ENCODE measurements at regions not wholly inside any gene's neighbourhood (a gene's known extent, or its start where the extent isn't known, plus 50 kb on each side); places are given as distances from the start of the nearest gene placed in this dataset.

GRCh38 chr14:81709681-81710080 is 176.0 kb upstream of the SEL1L start:
- peaks cover 0 to 3% of the 10 kb centered on the region in 2 donors for H3K9me3 ChIP-seq (ENCODE audit: control insufficient read depth in 1 of 2, low read length in 2 of 2)
- no peak overlapping the region for H3K4me3 ChIP-seq (ENCODE audit: low read depth in 1 of 2, low read length in 2 of 2)
- H3K4me1 ChIP-seq (ENCODE audit: control insufficient read depth in 1 of 2, insufficient read depth in 2 of 2, low read length in 2 of 2): no peaks in the 10 kb centered on the region
- no peaks in the 10 kb centered on the region for H3K27me3 ChIP-seq (ENCODE audit: low read depth, low read length)
- H3K27ac ChIP-seq (ENCODE audit: low read length): no peak overlapping the region
- H3K36me3 ChIP-seq (ENCODE audit: control insufficient read depth in 1 of 2, insufficient read depth in 2 of 2, low read length in 2 of 2): no peaks in the 10 kb centered on the region

- Histone ChIP-seq H3K27me3 (ENCODE audit: low read depth, low read length) (no peaks in the 10 kb centered on the region), H3K36me3 (ENCODE audit: control insufficient read depth in 1 of 2, insufficient read depth in 2 of 2, low read length in 2 of 2) (no peaks in the 10 kb centered on the region), H3K9me3 (ENCODE audit: control insufficient read depth in 1 of 2, low read length in 2 of 2) (no peaks in the 10 kb centered on the region), H3K4me1 (ENCODE audit: control insufficient read depth in 1 of 2, insufficient read depth in 2 of 2, low read length in 2 of 2) (no peaks in the 10 kb centered on the region), H3K4me3 (ENCODE audit: low read depth in 1 of 2, low read length in 2 of 2) (no peak overlapping the region), H3K27ac (ENCODE audit: low read length) (no peak overlapping the region)
Observed at GRCh38 chr14:81710232-81710845, 176.7 kb upstream of the SEL1L start.

GRCh38 chr14:81715731-81716130 is 182.1 kb upstream of the SEL1L start:
- Histone ChIP-seq H3K27me3 (ENCODE audit: low read depth, low read length) (no peaks in the 10 kb centered on the region), H3K27ac (ENCODE audit: low read length) (no peak overlapping the region), H3K4me1 (ENCODE audit: control insufficient read depth in 1 of 2, insufficient read depth in 2 of 2, low read length in 2 of 2) (no peaks in the 10 kb centered on the region), H3K36me3 (ENCODE audit: control insufficient read depth in 1 of 2, insufficient read depth in 2 of 2, low read length in 2 of 2) (no peaks in the 10 kb centered on the region), H3K9me3 (ENCODE audit: control insufficient read depth in 1 of 2, low read length in 2 of 2) (no peaks in the 10 kb centered on the region), H3K4me3 (ENCODE audit: low read depth in 1 of 2, low read length in 2 of 2) (no peak overlapping the region)

- Histone ChIP-seq H3K27ac (ENCODE audit: low read length) (no peak overlapping the region), H3K4me1 (ENCODE audit: control insufficient read depth in 1 of 2, insufficient read depth in 2 of 2, low read length in 2 of 2) (no peaks in the 10 kb centered on the region), H3K4me3 (ENCODE audit: low read depth in 1 of 2, low read length in 2 of 2) (no peak overlapping the region), H3K27me3 (ENCODE audit: low read depth, low read length) (no peaks in the 10 kb centered on the region), H3K36me3 (ENCODE audit: control insufficient read depth in 1 of 2, insufficient read depth in 2 of 2, low read length in 2 of 2) (no peaks in the 10 kb centered on the region), H3K9me3 (ENCODE audit: control insufficient read depth in 1 of 2, low read length in 2 of 2) (no peaks in the 10 kb centered on the region)
Observed at GRCh38 chr14:81716953-81717352, 183.3 kb upstream of the SEL1L start.

- H3K4me1 ChIP-seq (ENCODE audit: control insufficient read depth in 1 of 2, insufficient read depth in 2 of 2, low read length in 2 of 2): no peaks in the 10 kb centered on the region
- H3K36me3 ChIP-seq (ENCODE audit: control insufficient read depth in 1 of 2, insufficient read depth in 2 of 2, low read length in 2 of 2): no peaks in the 10 kb centered on the region
- H3K27me3 ChIP-seq (ENCODE audit: low read depth, low read length): no peaks in the 10 kb centered on the region
- H3K4me3 ChIP-seq (ENCODE audit: low read depth in 1 of 2, low read length in 2 of 2): no peak overlapping the region
- H3K27ac ChIP-seq (ENCODE audit: low read length): no peak overlapping the region
- H3K9me3 ChIP-seq (ENCODE audit: control insufficient read depth in 1 of 2, low read length in 2 of 2): no peaks in the 10 kb centered on the region
Observed at GRCh38 chr14:81723956-81724355, 190.3 kb upstream of the SEL1L start.

- no peaks in the 10 kb centered on the region for H3K36me3 ChIP-seq (ENCODE audit: control insufficient read depth in 1 of 2, insufficient read depth in 2 of 2, low read length in 2 of 2)
- no peaks in the 10 kb centered on the region for H3K9me3 ChIP-seq (ENCODE audit: control insufficient read depth in 1 of 2, low read length in 2 of 2)
- no peak overlapping the region for H3K27ac ChIP-seq (ENCODE audit: low read length)
- H3K4me3 ChIP-seq (ENCODE audit: low read depth in 1 of 2, low read length in 2 of 2): no peak overlapping the region
- no peaks in the 10 kb centered on the region for H3K4me1 ChIP-seq (ENCODE audit: control insufficient read depth in 1 of 2, insufficient read depth in 2 of 2, low read length in 2 of 2)
- no peaks in the 10 kb centered on the region for H3K27me3 ChIP-seq (ENCODE audit: low read depth, low read length)
Observed at GRCh38 chr14:81727218-81727617, 193.6 kb upstream of the SEL1L start.

- no peak overlapping the region for H3K27ac ChIP-seq (ENCODE audit: low read length)
- no peak overlapping the region for H3K4me3 ChIP-seq (ENCODE audit: low read depth in 1 of 2, low read length in 2 of 2)
- no peaks in the 10 kb centered on the region for H3K4me1 ChIP-seq (ENCODE audit: control insufficient read depth in 1 of 2, insufficient read depth in 2 of 2, low read length in 2 of 2)
- H3K9me3 ChIP-seq (ENCODE audit: control insufficient read depth in 1 of 2, low read length in 2 of 2): no peaks in the 10 kb centered on the region
- H3K36me3 ChIP-seq (ENCODE audit: control insufficient read depth in 1 of 2, insufficient read depth in 2 of 2, low read length in 2 of 2): no peaks in the 10 kb centered on the region
- no peaks in the 10 kb centered on the region for H3K27me3 ChIP-seq (ENCODE audit: low read depth, low read length)
Observed at GRCh38 chr14:81728447-81728846, 194.8 kb upstream of the SEL1L start.

GRCh38 chr14:81729622-81730021 is 196.0 kb upstream of the SEL1L start:
- Histone ChIP-seq H3K4me1 (ENCODE audit: control insufficient read depth in 1 of 2, insufficient read depth in 2 of 2, low read length in 2 of 2) (no peaks in the 10 kb centered on the region), H3K27me3 (ENCODE audit: low read depth, low read length) (no peaks in the 10 kb centered on the region), H3K36me3 (ENCODE audit: control insufficient read depth in 1 of 2, insufficient read depth in 2 of 2, low read length in 2 of 2) (no peaks in the 10 kb centered on the region), H3K4me3 (ENCODE audit: low read depth in 1 of 2, low read length in 2 of 2) (no peak overlapping the region), H3K27ac (ENCODE audit: low read length) (no peak overlapping the region), H3K9me3 (ENCODE audit: control insufficient read depth in 1 of 2, low read length in 2 of 2) (no peaks in the 10 kb centered on the region)

GRCh38 chr14:81737938-81738337 is 204.3 kb upstream of the SEL1L start:
- no peaks in the 10 kb centered on the region for H3K27me3 ChIP-seq (ENCODE audit: low read depth, low read length)
- no peaks in the 10 kb centered on the region for H3K36me3 ChIP-seq (ENCODE audit: control insufficient read depth in 1 of 2, insufficient read depth in 2 of 2, low read length in 2 of 2)
- H3K27ac ChIP-seq (ENCODE audit: low read length): no peak overlapping the region
- no peaks in the 10 kb centered on the region for H3K9me3 ChIP-seq (ENCODE audit: control insufficient read depth in 1 of 2, low read length in 2 of 2)
- H3K4me1 ChIP-seq (ENCODE audit: control insufficient read depth in 1 of 2, insufficient read depth in 2 of 2, low read length in 2 of 2): no peaks in the 10 kb centered on the region
- H3K4me3 ChIP-seq (ENCODE audit: low read depth in 1 of 2, low read length in 2 of 2): no peak overlapping the region

GRCh38 chr14:81738946-81739659 is 205.4 kb upstream of the SEL1L start:
- Histone ChIP-seq H3K9me3 (ENCODE audit: control insufficient read depth in 1 of 2, low read length in 2 of 2) (no peaks in the 10 kb centered on the region), H3K27ac (ENCODE audit: low read length) (no peak overlapping the region), H3K4me1 (ENCODE audit: control insufficient read depth in 1 of 2, insufficient read depth in 2 of 2, low read length in 2 of 2) (no peaks in the 10 kb centered on the region), H3K36me3 (ENCODE audit: control insufficient read depth in 1 of 2, insufficient read depth in 2 of 2, low read length in 2 of 2) (no peaks in the 10 kb centered on the region), H3K27me3 (ENCODE audit: low read depth, low read length) (no peaks in the 10 kb centered on the region), H3K4me3 (ENCODE audit: low read depth in 1 of 2, low read length in 2 of 2) (no peak overlapping the region)

GRCh38 chr14:81743605-81744004 is 210.0 kb upstream of the SEL1L start:
- H3K9me3 ChIP-seq (ENCODE audit: control insufficient read depth in 1 of 2, low read length in 2 of 2): no peaks in the 10 kb centered on the region
- H3K4me1 ChIP-seq (ENCODE audit: control insufficient read depth in 1 of 2, insufficient read depth in 2 of 2, low read length in 2 of 2): no peaks in the 10 kb centered on the region
- no peaks in the 10 kb centered on the region for H3K27me3 ChIP-seq (ENCODE audit: low read depth, low read length)
- no peak overlapping the region for H3K4me3 ChIP-seq (ENCODE audit: low read depth in 1 of 2, low read length in 2 of 2)
- no peak overlapping the region for H3K27ac ChIP-seq (ENCODE audit: low read length)
- no peaks in the 10 kb centered on the region for H3K36me3 ChIP-seq (ENCODE audit: control insufficient read depth in 1 of 2, insufficient read depth in 2 of 2, low read length in 2 of 2)

GRCh38 chr14:81751198-81751597 is 217.5 kb upstream of the SEL1L start:
- H3K9me3 ChIP-seq (ENCODE audit: control insufficient read depth in 1 of 2, low read length in 2 of 2): no peaks in the 10 kb centered on the region
- no peak overlapping the region for H3K4me3 ChIP-seq (ENCODE audit: low read depth in 1 of 2, low read length in 2 of 2)
- H3K36me3 ChIP-seq (ENCODE audit: control insufficient read depth in 1 of 2, insufficient read depth in 2 of 2, low read length in 2 of 2): no peaks in the 10 kb centered on the region
- H3K27ac ChIP-seq (ENCODE audit: low read length): no peak overlapping the region
- no peaks in the 10 kb centered on the region for H3K27me3 ChIP-seq (ENCODE audit: low read depth, low read length)
- H3K4me1 ChIP-seq (ENCODE audit: control insufficient read depth in 1 of 2, insufficient read depth in 2 of 2, low read length in 2 of 2): no peaks in the 10 kb centered on the region
